Tibial nerve (tissue), 4 donors: ENCODE measurements at regions not wholly inside any gene's neighbourhood (a gene's known extent, or its start where the extent isn't known, plus 50 kb on each side); places are given as distances from the start of the nearest gene placed in this dataset.
"Not testable (repeated sequence)": the region's sequence is repeated elsewhere in the genome, so short reads cannot be mapped to it uniquely, and the experiment has no call there.

Experiments
- EP300 ChIP-seq, 2 donors: sonication (generic); formaldehyde crosslinking; IDR thresholded peaks; one replicate each; pipeline ENCODE4 v1.6.1; 2017; ENCODE audit warnings: antibody characterized with exemption in 2 of 2, mild to moderate bottlenecking in 1 of 2
- POLR2A ChIP-seq, 2 donors: fragments of 450-650 bp; IDR thresholded peaks; one replicate each; pipeline ENCODE4 v1.6.1; 2017; ENCODE audit warnings: antibody characterized with exemption in 2 of 2, mild to moderate bottlenecking in 2 of 2, moderate library complexity in 2 of 2
- TF ChIP-seq, protein P1 (sequence below), 5 experiments: fragments of 200-600 bp in 3 of 5; fragments of 450-650 bp in 2 of 5; sonication (generic) in 3 of 5; IDR thresholded peaks; one replicate each; pipeline ENCODE4 v1.5.1; 2016 to 2019; ENCODE audit warnings: antibody characterized with exemption in 5 of 5, mild to moderate bottlenecking in 3 of 5, moderate library complexity in 2 of 5

DNA sequence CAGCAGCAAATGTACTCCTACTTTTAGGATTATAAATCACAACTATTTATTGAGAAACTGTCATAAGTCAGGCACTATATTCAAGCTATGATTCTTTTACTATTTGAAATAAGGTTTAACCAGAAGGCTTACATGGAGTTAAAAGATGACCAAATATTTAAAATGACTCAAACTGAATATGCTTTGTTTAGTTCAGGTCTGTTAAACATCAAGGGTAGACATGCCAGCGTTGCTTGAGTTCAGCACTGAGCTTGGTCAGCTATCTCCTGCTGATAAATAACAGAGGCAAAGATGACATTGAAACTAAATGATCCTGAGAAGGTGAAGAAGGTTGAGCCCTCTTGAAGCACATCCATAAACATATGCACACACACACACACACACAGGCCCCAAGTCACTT, 305.6 kb downstream of the ANKRD30BL start:
- TF ChIP-seq, protein P1, sequence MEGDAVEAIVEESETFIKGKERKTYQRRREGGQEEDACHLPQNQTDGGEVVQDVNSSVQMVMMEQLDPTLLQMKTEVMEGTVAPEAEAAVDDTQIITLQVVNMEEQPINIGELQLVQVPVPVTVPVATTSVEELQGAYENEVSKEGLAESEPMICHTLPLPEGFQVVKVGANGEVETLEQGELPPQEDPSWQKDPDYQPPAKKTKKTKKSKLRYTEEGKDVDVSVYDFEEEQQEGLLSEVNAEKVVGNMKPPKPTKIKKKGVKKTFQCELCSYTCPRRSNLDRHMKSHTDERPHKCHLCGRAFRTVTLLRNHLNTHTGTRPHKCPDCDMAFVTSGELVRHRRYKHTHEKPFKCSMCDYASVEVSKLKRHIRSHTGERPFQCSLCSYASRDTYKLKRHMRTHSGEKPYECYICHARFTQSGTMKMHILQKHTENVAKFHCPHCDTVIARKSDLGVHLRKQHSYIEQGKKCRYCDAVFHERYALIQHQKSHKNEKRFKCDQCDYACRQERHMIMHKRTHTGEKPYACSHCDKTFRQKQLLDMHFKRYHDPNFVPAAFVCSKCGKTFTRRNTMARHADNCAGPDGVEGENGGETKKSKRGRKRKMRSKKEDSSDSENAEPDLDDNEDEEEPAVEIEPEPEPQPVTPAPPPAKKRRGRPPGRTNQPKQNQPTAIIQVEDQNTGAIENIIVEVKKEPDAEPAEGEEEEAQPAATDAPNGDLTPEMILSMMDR (IDR thresholded peaks at IDR 0.05), result not testable (repeated sequence)
- TF ChIP-seq POLR2A, EP300 (IDR thresholded peaks at IDR 0.05): not testable (repeated sequence)
